IMR-90 (cell line): ENCODE measurements at regions not wholly inside any gene's neighbourhood (a gene's known extent, or its start where the extent isn't known, plus 50 kb on each side); places are given as distances from the start of the nearest gene placed in this dataset.

Experiments
- ATAC-seq: fragments of 200-7000 bp; cut with Tn5 transposase; 2 replicates; pipeline ENCODE4 v1.9.1; 2020; ENCODE audit warnings: low read depth, mild to moderate bottlenecking, moderate library complexity
- BruUV-seq: library from RNA; stranded (reverse); fragments of 400-500 nt; replicated peaks from 2 replicates; lab custom pipeline; 2021; lab: Mats Ljungman, UMichigan
- CTCF ChIA-PET: fragments of 300-600 bp; formaldehyde crosslinking; extraction: SDS; loops from one replicate; lab custom pipeline; 2021; ENCODE audit warnings: antibody characterized with exemption; lab: Yijun Ruan, JAX
- POLR2A ChIA-PET: fragments of 300-600 bp; sonication (Branson Sonifier 250); formaldehyde crosslinking; loops from one replicate; lab custom pipeline; 2022; ENCODE audit warnings: antibody characterized with exemption; ENCODE audit not compliant: unreplicated experiment; lab: Charles Lee
- DNase-seq: peaks from one replicate; pipeline ENCODE4 v3.0.0; 2013
- H2AFZ ChIP-seq: replicated peaks from 2 replicates; pipeline ENCODE3; 2013; ENCODE audit warnings: low read length, mild to moderate bottlenecking; ENCODE audit not compliant: poor library complexity
- H2AK5ac ChIP-seq: 2 replicates; pipeline ENCODE4 v1.6.1; 2013; ENCODE audit warnings: low read depth, low read length, inconsistent platforms
- H2AK9ac ChIP-seq: replicated peaks from 2 replicates; pipeline ENCODE3; 2013; ENCODE audit warnings: mild to moderate bottlenecking, low read depth, low read length, moderate library complexity; ENCODE audit not compliant: poor library complexity
- H2BK120ac ChIP-seq: 2 replicates; pipeline ENCODE4 v1.6.1; 2013; ENCODE audit warnings: low read depth, low read length, inconsistent platforms
- H2BK15ac ChIP-seq: 3 replicates; pipeline ENCODE4 v1.6.1; 2013; ENCODE audit warnings: low read depth, low read length, inconsistent platforms
- H2BK20ac ChIP-seq: 2 replicates; pipeline ENCODE4 v1.6.1; 2013; ENCODE audit warnings: low read depth, mild to moderate bottlenecking, inconsistent platforms, low read length, moderate library complexity
- H2BK5ac ChIP-seq: 2 replicates; pipeline ENCODE4 v1.6.1; 2013; ENCODE audit warnings: mild to moderate bottlenecking, low read depth, low read length, inconsistent platforms; ENCODE audit not compliant: poor library complexity, severe bottlenecking
- H3K14ac ChIP-seq: replicated peaks from 2 replicates; pipeline ENCODE4 v1.6.1; 2013; ENCODE audit warnings: low read depth, low read length, inconsistent platforms
- H3K18ac ChIP-seq: 2 replicates; pipeline ENCODE4 v1.6.1; 2013; ENCODE audit warnings: low read depth, low read length, control low read depth
- H3K23ac ChIP-seq: 2 replicates; pipeline ENCODE4 v1.6.1; 2013; ENCODE audit warnings: low read depth, low read length, inconsistent platforms
- H3K27ac ChIP-seq: 2 replicates; pipeline ENCODE4 v1.5.1; 2013; ENCODE audit warnings: mild to moderate bottlenecking, control low read depth, low read length; ENCODE audit not compliant: insufficient read depth
- H3K27me3 ChIP-seq: 2 replicates; pipeline ENCODE4 v1.6.1; 2013; ENCODE audit warnings: low read length; ENCODE audit not compliant: control insufficient read depth, insufficient read depth
- H3K36me3 ChIP-seq: 2 replicates; pipeline ENCODE4 v1.6.1; 2013; ENCODE audit warnings: low read length, mixed read lengths; ENCODE audit not compliant: control insufficient read depth, insufficient read depth
- H3K4ac ChIP-seq: 2 replicates; pipeline ENCODE4 v1.6.1; 2013; ENCODE audit warnings: low read depth, low read length, inconsistent platforms
- H3K4me1 ChIP-seq: 2 replicates; pipeline ENCODE4 v1.6.1; 2013; ENCODE audit warnings: low read length, mixed read lengths; ENCODE audit not compliant: control insufficient read depth, insufficient read depth
- H3K4me2 ChIP-seq: 2 replicates; pipeline ENCODE4 v1.6.1; 2013; ENCODE audit warnings: low read depth, mild to moderate bottlenecking, control low read depth, low read length, moderate library complexity
- H3K4me3 ChIP-seq: 2 replicates; pipeline ENCODE4 v1.5.1; 2013; ENCODE audit warnings: low read depth, mild to moderate bottlenecking, control low read depth, low read length, moderate library complexity; ENCODE audit not compliant: insufficient read depth
- H3K56ac ChIP-seq: 2 replicates; pipeline ENCODE4 v1.6.1; 2013; ENCODE audit warnings: low read length, inconsistent platforms; ENCODE audit not compliant: insufficient read depth; ENCODE audit errors: extremely low read depth
- H3K79me1 ChIP-seq, 2 experiments: 2 replicates each; pipeline ENCODE4 v1.6.1; 2013; ENCODE audit warnings: low read length in 2 of 2, inconsistent platforms in 1 of 2, low read depth in 1 of 2
- H3K9ac ChIP-seq: 2 replicates; pipeline ENCODE4 v1.6.1; 2013; ENCODE audit warnings: low read depth, low read length, control low read depth
- H3K9me1 ChIP-seq: 2 replicates; pipeline ENCODE4 v1.6.1; 2013; ENCODE audit warnings: low read length, inconsistent platforms; ENCODE audit not compliant: insufficient read depth
- H3K9me3 ChIP-seq: 2 replicates; pipeline ENCODE4 v1.6.1; 2013; ENCODE audit warnings: low read length; ENCODE audit not compliant: control insufficient read depth, insufficient read depth
- H4K20me1 ChIP-seq: 2 replicates; pipeline ENCODE4 v1.6.1; 2013; ENCODE audit warnings: low read length, inconsistent platforms; ENCODE audit not compliant: insufficient read depth
- H4K5ac ChIP-seq: 2 replicates; pipeline ENCODE4 v1.6.1; 2013; ENCODE audit warnings: mild to moderate bottlenecking, low read depth, low read length, control low read depth
- H4K8ac ChIP-seq, 2 experiments: 2 replicates each; pipeline ENCODE4 v1.6.1; 2013; ENCODE audit warnings: low read depth in 2 of 2, low read length in 2 of 2, control low read depth in 1 of 2, inconsistent platforms in 1 of 2
- H4K91ac ChIP-seq: 2 replicates; pipeline ENCODE4 v1.6.1; 2013; ENCODE audit warnings: low read depth, low read length, inconsistent platforms; ENCODE audit not compliant: insufficient read depth
- BHLHE40 ChIP-seq: fragments of 150-350 bp; IDR thresholded peaks from 2 replicates; pipeline ENCODE4 v1.6.1; 2016; ENCODE audit warnings: mild to moderate bottlenecking, low read depth, low read length
- CEBPB ChIP-seq: IDR thresholded peaks from 2 replicates; pipeline ENCODE4 v1.6.1; 2012; ENCODE audit warnings: low read depth, low read length, improper control_type of control experiment
- CHD1 ChIP-seq: IDR thresholded peaks from 2 replicates; pipeline ENCODE4 v1.6.1; 2012; ENCODE audit warnings: low read depth, low read length, improper control_type of control experiment
- MXI1 ChIP-seq: IDR thresholded peaks from 2 replicates; pipeline ENCODE4 v1.6.1; 2012; ENCODE audit warnings: low read depth, mild to moderate bottlenecking, low read length, moderate library complexity, borderline replicate concordance
- NFE2L2 ChIP-seq: fragments of 150-350 bp; IDR thresholded peaks from 2 replicates; pipeline ENCODE4 v1.6.1; 2016; ENCODE audit warnings: low read depth, mild to moderate bottlenecking, low read length
- RAD21 ChIP-seq: IDR thresholded peaks from 2 replicates; pipeline ENCODE4 v1.6.1; 2012; ENCODE audit warnings: low read length, improper control_type of control experiment
- WGBS, 2 experiments: methylation state at CpG; one replicate each; pipeline versions ENCODE4 v1.1.5 to v1.1.7; 2013; ENCODE audit warnings: missing lambda C conversion rate in 2 of 2; ENCODE audit not compliant: insufficient read length in 1 of 2; ENCODE audit errors: extremely low coverage in 2 of 2; 5-methylcytosine and 5-hydroxymethylcytosine counted together
- dilution Hi-C: fragments of 300-500 bp; cut with HindIII; formaldehyde crosslinking; loops from one replicate; pipeline ENCODE4 v1.14.3; 2018; ENCODE audit warnings: low sequenced_read_pairs; ENCODE audit not compliant: unreplicated experiment
- in situ Hi-C: fragments of 300-500 bp; cut with MboI; formaldehyde crosslinking; loops from 3 replicates; pipeline ENCODE4 v1.14.3; 2019; ENCODE audit warnings: low sequenced_read_pairs, inconsistent platforms, mixed read lengths
- intact Hi-C: fragments of 100-400 bp; cut with micrococcal nuclease; formaldehyde crosslinking; loops from 2 replicates; pipeline ENCODE4 v1.10.0; 2022

DNA sequence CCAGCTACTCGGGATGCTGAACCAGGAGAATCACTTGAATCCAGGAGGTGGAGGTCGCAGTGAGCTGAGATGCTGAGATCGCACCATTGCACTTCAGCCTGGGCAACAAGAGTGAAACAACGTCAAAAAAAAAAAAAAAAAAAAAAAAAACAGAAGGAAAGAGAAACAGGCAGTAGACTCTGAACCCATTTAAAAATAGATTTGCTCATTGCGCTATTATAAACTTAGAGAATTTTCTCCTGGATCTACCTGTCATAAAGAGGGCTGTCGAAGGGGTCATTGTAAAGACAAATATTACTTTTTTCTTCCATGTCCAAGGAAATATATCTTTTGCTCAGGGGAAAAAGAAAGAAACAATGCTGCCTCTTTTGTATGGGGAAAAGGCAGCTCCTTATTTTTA lies 425.0 kb upstream of the ID2 start:
- ChIA-PET CTCF (no interaction called here), POLR2A (no interaction called here)
- no TSS peak for BruUV-seq
- Histone ChIP-seq H3K9me3 (no peaks in the 10 kb centered on the region), H3K27ac (no peak overlapping the region), H4K91ac (no peak overlapping the region), H2BK15ac (no peak overlapping the region), H2BK5ac (no peak overlapping the region), H4K20me1 (no peaks in the 10 kb centered on the region), H3K27me3 (peaks cover 4% of the 10 kb centered on the region; the same call in 1 of the 2 replicates), H2AFZ (no peak overlapping the region), H2AK5ac (no peak overlapping the region), H3K56ac (no peak overlapping the region), H3K23ac (no peak overlapping the region), H3K4me1 (no peaks in the 10 kb centered on the region), H2AK9ac (no peak overlapping the region), H3K4me2 (no peak overlapping the region), H3K36me3 (no peaks in the 10 kb centered on the region), H3K9ac (no peak overlapping the region), H3K4me3 (no peak overlapping the region), H3K4ac (no peak overlapping the region), H3K14ac (no peak overlapping the region), H3K18ac (no peak overlapping the region), H3K79me1 (no peaks in the 10 kb centered on the region), H4K5ac (no peak overlapping the region), H2BK20ac (no peak overlapping the region), H4K8ac (no peak overlapping the region), H3K9me1 (no peaks in the 10 kb centered on the region), H2BK120ac (no peak overlapping the region)
- intact Hi-C loops: no loop called here
- DNase-seq (no peak), ATAC-seq (no peak)
- dilution Hi-C loops: no loop called here
- in situ Hi-C loops: no loop called here
- TF ChIP-seq BHLHE40 (no peak), RAD21 (no peak), CEBPB (no peak), NFE2L2 (no peak), CHD1 (no peak), MXI1 (no peak)
- no CpG with 5 or more reads among the region's 6 CpGs for WGBS, 2 experiments
